ENCODE measurements at regions not wholly inside any gene's neighbourhood (a gene's known extent, or its start where the extent isn't known, plus 50 kb on each side); places are given as distances from the start of the nearest gene placed in this dataset.

- H3K4me3 ChIP-seq (replicated peaks in 1 of 3; ENCODE audit: insufficient read depth in 1 of 3, low read depth in 2 of 3, low read length in 3 of 3): no peak overlapping the region
- peak; percentile 96 for ATAC-seq
- in situ Hi-C loops (cut with HindIII; ENCODE audit: extremely low pct_ligation_motif_present, low pct_unique_long_range_greater_than_20kb): no loop called here
- H3K27me3 ChIP-seq (ENCODE audit: control insufficient read depth in 1 of 2, insufficient read depth in 2 of 2, low read length in 2 of 2): no peaks in the 10 kb centered on the region
- no peaks in the 10 kb centered on the region for H4K20me1 ChIP-seq (ENCODE audit: insufficient read depth, low read length)
- CTCF ChIA-PET (ENCODE audit: low intra/inter-chr PET ratio, low total read pairs): interaction anchor here (1.5 kb wide), 1 partner anchor 503 kb away, joined by 5 read pairs; no protein-coding TSS in a partner anchor
- H2AFZ ChIP-seq (ENCODE audit: low read length): no peak overlapping the region
- no peak overlapping the region for H3K27ac ChIP-seq (ENCODE audit: extremely low read length, insufficient read depth, low read length)
- no peaks in the 10 kb centered on the region for H3K79me2 ChIP-seq (ENCODE audit: insufficient read depth, low read length)
- H3K9ac ChIP-seq (ENCODE audit: insufficient read depth, low read depth, low read length): no peak overlapping the region
- WGBS (ENCODE audit: low lambda C conversion rate): 3% methylated on average over 6 of the region's 6 CpGs
- H3K36me3 ChIP-seq (replicated peaks in 1 of 2; ENCODE audit: control insufficient read depth in 1 of 2, insufficient read depth in 2 of 2, low read length in 2 of 2): no peaks in the 10 kb centered on the region
- no peak overlapping the region for H3K4me2 ChIP-seq (ENCODE audit: low read depth, low read length)
- peak; percentile 8 for FAIRE-seq
- BruUV-seq (replicated peaks): no TSS peak
- intact Hi-C loops (cut with micrococcal nuclease; ENCODE audit: unreplicated experiment): loop anchor here (1.0 kb wide), 3 partner anchors 87 to 528 kb away; no protein-coding TSS in a partner anchor
- H3K4me1 ChIP-seq (ENCODE audit: insufficient read depth, low read length): no peaks in the 10 kb centered on the region
- peak; percentile 59 for DNase-seq (ENCODE audit: low spot score)
- no peaks in the 10 kb centered on the region for H3K9me3 ChIP-seq (ENCODE audit: low read length)
- POLR2A ChIA-PET: interaction anchor here (0.5 kb wide), 1 partner anchor 350 kb away, joined by 3 read pairs; no protein-coding TSS in a partner anchor
- TF ChIP-seq JUNB (CRISPR knock-in tag; IDR thresholded peaks at IDR 0.05; ENCODE audit: borderline replicate concordance) (no peak), ZNF234 (CRISPR knock-in tag; conservative IDR thresholded peaks at IDR 0.05) (no peak), ISX (CRISPR knock-in tag; conservative IDR thresholded peaks at IDR 0.05) (0 out of 2 replicates have a peak, but pooled peaks have one; percentile 35), UBTF (CRISPR knock-in tag; IDR thresholded peaks at IDR 0.05) (no peak), CC2D1A (CRISPR knock-in tag; IDR thresholded peaks at IDR 0.05) (0 out of 2 replicates have a peak, but pooled peaks have one; percentile 19), ZNF800 (CRISPR knock-in tag; IDR thresholded peaks at IDR 0.05) (peak; percentile 62; the same call in 1 of the 2 replicates), FOXJ3 (CRISPR knock-in tag; IDR thresholded peaks at IDR 0.05; ENCODE audit: borderline replicate concordance) (peak; percentile 39; the same call in 1 of the 2 replicates), ZNF414 (CRISPR knock-in tag; IDR thresholded peaks at IDR 0.05) (no peak), ZNF317 (CRISPR knock-in tag; IDR thresholded peaks at IDR 0.05) (0 out of 2 replicates have a peak, but pooled peaks have one; percentile 21), STAG1 (CRISPR knock-in tag; IDR thresholded peaks at IDR 0.05) (peak; percentile 85), MAZ (IDR thresholded peaks at IDR 0.05; ENCODE audit: borderline replicate concordance, low read depth, low read length) (no peak), MAZ (CRISPR knock-in tag; IDR thresholded peaks at IDR 0.05; ENCODE audit: low read depth) (no peak), ZNF580 (CRISPR knock-in tag; IDR thresholded peaks at IDR 0.05; ENCODE audit: borderline replicate concordance, low read depth) (no peak), ZNF460 (CRISPR knock-in tag; IDR thresholded peaks at IDR 0.05; ENCODE audit: borderline replicate concordance) (no peak), FOXA3 (CRISPR knock-in tag; IDR thresholded peaks at IDR 0.05) (no peak), ZNF264 (CRISPR knock-in tag; IDR thresholded peaks at IDR 0.05) (peak; percentile 33; the same call in 1 of the 2 replicates), ZNF549 (CRISPR knock-in tag; IDR thresholded peaks at IDR 0.05) (0 out of 2 replicates have a peak, but pooled peaks have one; percentile 57), CBFB (CRISPR knock-in tag; IDR thresholded peaks at IDR 0.05) (no peak), ZNF232 (CRISPR knock-in tag; IDR thresholded peaks at IDR 0.05; ENCODE audit: borderline replicate concordance) (peak; percentile 68; the same call in 1 of the 2 replicates)
Measured at GRCh38 chr14:25237845-25238244, 187.9 kb upstream of the STXBP6 start.

Measured in HepG2 (cell line).